ENCODE measurements at regions not wholly inside any gene's neighbourhood (a gene's known extent, or its start where the extent isn't known, plus 50 kb on each side); places are given as distances from the start of the nearest gene placed in this dataset.
"Not testable (repeated sequence)": the region's sequence is repeated elsewhere in the genome, so short reads cannot be mapped to it uniquely, and the experiment has no call there.

DNA sequence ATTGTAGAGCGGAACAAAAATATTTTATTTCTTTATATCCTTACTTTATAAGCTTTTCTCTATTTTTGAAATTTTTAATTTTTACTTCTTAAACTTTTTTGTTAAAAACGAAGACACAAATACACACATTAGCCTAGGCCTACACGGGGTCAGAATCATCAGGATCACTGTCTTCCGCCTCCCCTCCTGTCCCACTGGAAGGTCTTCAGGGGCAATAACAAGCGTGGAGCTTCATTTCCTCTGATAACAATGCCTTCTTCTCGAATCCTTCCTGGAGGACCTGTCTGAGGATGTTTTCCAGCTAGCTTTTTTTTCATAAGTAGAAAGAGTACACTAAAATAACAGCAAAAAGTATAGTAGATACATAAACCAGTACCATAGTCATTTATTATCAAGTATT is 77.7 kb upstream of the DGKG start (continued):
- TF ChIP-seq, protein P1, sequence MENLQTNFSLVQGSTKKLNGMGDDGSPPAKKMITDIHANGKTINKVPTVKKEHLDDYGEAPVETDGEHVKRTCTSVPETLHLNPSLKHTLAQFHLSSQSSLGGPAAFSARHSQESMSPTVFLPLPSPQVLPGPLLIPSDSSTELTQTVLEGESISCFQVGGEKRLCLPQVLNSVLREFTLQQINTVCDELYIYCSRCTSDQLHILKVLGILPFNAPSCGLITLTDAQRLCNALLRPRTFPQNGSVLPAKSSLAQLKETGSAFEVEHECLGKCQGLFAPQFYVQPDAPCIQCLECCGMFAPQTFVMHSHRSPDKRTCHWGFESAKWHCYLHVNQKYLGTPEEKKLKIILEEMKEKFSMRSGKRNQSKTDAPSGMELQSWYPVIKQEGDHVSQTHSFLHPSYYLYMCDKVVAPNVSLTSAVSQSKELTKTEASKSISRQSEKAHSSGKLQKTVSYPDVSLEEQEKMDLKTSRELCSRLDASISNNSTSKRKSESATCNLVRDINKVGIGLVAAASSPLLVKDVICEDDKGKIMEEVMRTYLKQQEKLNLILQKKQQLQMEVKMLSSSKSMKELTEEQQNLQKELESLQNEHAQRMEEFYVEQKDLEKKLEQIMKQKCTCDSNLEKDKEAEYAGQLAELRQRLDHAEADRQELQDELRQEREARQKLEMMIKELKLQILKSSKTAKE (IDR thresholded peaks at IDR 0.05; ENCODE audit: low read depth, poor library complexity, severe bottlenecking), result no peak

DNA sequence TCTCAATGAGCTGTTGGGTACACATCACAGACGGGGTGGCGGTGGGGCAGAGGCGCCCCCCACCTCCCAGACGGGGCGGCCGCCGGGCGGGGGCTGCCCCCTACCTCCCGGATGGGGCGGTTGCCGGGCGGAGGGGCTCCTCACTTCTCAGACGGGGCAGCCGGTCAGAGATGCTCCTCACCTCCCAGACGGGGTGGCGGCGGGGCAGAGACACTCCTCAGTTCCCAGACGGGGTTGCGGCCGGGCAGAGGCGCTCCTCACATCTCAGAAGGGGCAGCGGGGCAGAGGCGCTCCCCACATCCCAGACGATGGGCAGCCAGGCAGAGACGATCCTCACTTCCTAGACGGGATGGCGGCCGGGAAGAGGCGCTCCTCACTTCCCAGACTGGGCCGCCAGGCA is 73.3 kb upstream of the DGKG start:
- H3K27me3 ChIP-seq (replicated peaks in 1 of 2; ENCODE audit: control insufficient read depth in 2 of 2, insufficient read depth in 2 of 2, low read length in 1 of 2); H4K20me1 ChIP-seq (ENCODE audit: control insufficient read depth, insufficient read depth); H2AFZ ChIP-seq (ENCODE audit: control insufficient read depth, low read depth, low read length); POLR2A ChIA-PET; in situ Hi-C loops (cut with MboI); H3K9me3 ChIP-seq (replicated peaks; ENCODE audit: control insufficient read depth, insufficient read depth, low read length); H3K36me3 ChIP-seq (ENCODE audit: control insufficient read depth in 2 of 2, insufficient read depth in 2 of 2, low read length in 1 of 2); ATAC-seq; H3K27ac ChIP-seq (ENCODE audit: control insufficient read depth, insufficient read depth); FAIRE-seq; BruUV-seq (replicated peaks); H3K4me2 ChIP-seq (ENCODE audit: control insufficient read depth, insufficient read depth); H3K4me1 ChIP-seq (ENCODE audit: control insufficient read depth, insufficient read depth, low read length); H3K79me2 ChIP-seq (ENCODE audit: control insufficient read depth, insufficient read depth, low read length); intact Hi-C loops (cut with micrococcal nuclease; ENCODE audit: unreplicated experiment); SMC1A ChIA-PET (ENCODE audit: uncharacterized antibody, unreplicated experiment); RAD21 ChIA-PET (ENCODE audit: unreplicated experiment); CTCF ChIA-PET; H3K9ac ChIP-seq (ENCODE audit: control insufficient read depth, insufficient read depth, low read length); H3K4me3 ChIP-seq; DNase-seq (ENCODE audit: low read depth, low spot score): not testable (repeated sequence)
- 77% methylated on average over 25 of the region's 30 CpGs for WGBS (ENCODE audit: insufficient coverage, insufficient replicate concordance, low lambda C conversion rate, missing lambda C conversion rate)

DNA sequence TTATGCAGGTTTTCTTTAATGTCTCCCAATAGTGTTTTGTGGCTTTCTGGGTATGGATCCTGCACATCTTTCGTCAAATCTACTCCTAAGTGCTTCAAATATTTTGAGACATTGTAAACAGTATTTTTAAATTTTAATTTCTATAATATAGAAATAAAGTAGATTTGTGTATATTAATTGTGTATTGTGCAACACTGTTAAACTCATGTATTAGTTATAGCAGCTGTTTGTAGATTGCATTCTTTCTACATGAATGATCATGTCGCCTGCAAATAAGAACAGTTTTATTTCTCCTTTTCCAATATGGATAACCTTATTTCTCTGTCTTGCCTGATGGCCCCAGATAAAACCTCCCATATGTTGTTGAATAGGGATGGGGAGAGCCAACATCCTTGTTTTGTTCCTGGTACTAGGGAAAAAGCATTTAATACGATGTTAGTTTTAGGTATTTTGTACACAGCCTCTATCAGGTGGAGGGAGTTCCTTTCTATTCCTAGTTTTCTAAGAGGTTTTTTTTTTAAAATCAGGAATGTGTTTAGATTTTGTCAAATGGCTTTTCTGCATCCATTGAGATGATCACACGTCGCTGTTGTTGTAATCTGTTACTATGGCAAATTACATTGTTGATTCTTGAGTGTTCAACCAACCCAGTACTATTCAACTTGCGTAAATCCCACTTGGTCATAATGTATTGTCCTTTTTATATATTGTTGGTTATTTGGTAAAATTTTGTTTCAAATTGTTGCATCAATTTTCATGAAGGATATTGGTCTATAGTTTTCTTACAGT is 71.1 kb upstream of the DGKG start:
- Histone ChIP-seq H3K79me2 (ENCODE audit: control insufficient read depth, insufficient read depth, low read length) (no peaks in the 10 kb centered on the region), H3K27me3 (replicated peaks in 1 of 2; ENCODE audit: control insufficient read depth in 2 of 2, insufficient read depth in 2 of 2, low read length in 1 of 2) (no peaks in the 10 kb centered on the region), H3K4me1 (ENCODE audit: control insufficient read depth, insufficient read depth, low read length) (0 out of 2 replicates have a peak, but pooled peaks cover 2% of the 10 kb centered on the region), H2AFZ (ENCODE audit: control insufficient read depth, low read depth, low read length) (no peak overlapping the region), H3K27ac (ENCODE audit: control insufficient read depth, insufficient read depth) (no peak overlapping the region), H3K4me2 (ENCODE audit: control insufficient read depth, insufficient read depth) (no peak overlapping the region), H3K9ac (ENCODE audit: control insufficient read depth, insufficient read depth, low read length) (no peak overlapping the region), H3K9me3 (replicated peaks; ENCODE audit: control insufficient read depth, insufficient read depth, low read length) (no peaks in the 10 kb centered on the region), H4K20me1 (ENCODE audit: control insufficient read depth, insufficient read depth) (no peaks in the 10 kb centered on the region), H3K36me3 (ENCODE audit: control insufficient read depth in 2 of 2, insufficient read depth in 2 of 2, low read length in 1 of 2) (no peaks in the 10 kb centered on the region), H3K4me3 (no peak overlapping the region)
- WGBS (ENCODE audit: insufficient coverage, insufficient replicate concordance, low lambda C conversion rate, missing lambda C conversion rate), result 76% methylated on average over 6 of the region's 6 CpGs
- POLR2A ChIA-PET, result no interaction called here
- BruUV-seq (replicated peaks), result no TSS peak
- no peak for FAIRE-seq
- TF ChIP-seq RFX5 (IDR thresholded peaks at IDR 0.05; ENCODE audit: low read depth, low read length), result no peak
- no peak for TF ChIP-seq STAT1 (conservative IDR thresholded peaks at IDR 0.05)
- no peak for TF ChIP-seq NRF1 (conservative IDR thresholded peaks at IDR 0.05; ENCODE audit: low read depth, low read length)
- TF ChIP-seq KAT2A (conservative IDR thresholded peaks at IDR 0.05; ENCODE audit: control insufficient read depth, low read depth, low read length), result no peak
- TF ChIP-seq, protein P2, sequence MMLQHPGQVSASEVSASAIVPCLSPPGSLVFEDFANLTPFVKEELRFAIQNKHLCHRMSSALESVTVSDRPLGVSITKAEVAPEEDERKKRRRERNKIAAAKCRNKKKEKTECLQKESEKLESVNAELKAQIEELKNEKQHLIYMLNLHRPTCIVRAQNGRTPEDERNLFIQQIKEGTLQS (IDR thresholded peaks at IDR 0.05; ENCODE audit: borderline replicate concordance, extremely low read depth, low read depth, low read length), result no peak
- intact Hi-C loops (cut with micrococcal nuclease; ENCODE audit: unreplicated experiment) (no loop called here), in situ Hi-C loops (cut with MboI) (no loop called here)
- no peak for DNase-seq (ENCODE audit: low read depth, low spot score)
- CTCF ChIA-PET, result interaction anchor here (1.2 kb wide), 1 partner anchor 107 kb away, joined by 4 read pairs; no protein-coding TSS in a partner anchor
- ATAC-seq, result no peak
- SMC1A ChIA-PET (ENCODE audit: uncharacterized antibody, unreplicated experiment), result interaction anchor here (1.2 to 2.7 kb wide), 5 partner anchors 12 to 171 kb away, joined by 3 to 13 read pairs (median 5); no protein-coding TSS in a partner anchor
- RAD21 ChIA-PET (ENCODE audit: unreplicated experiment), result no interaction called here
